HepG2 (cell line): ENCODE measurements at regions not wholly inside any gene's neighbourhood (a gene's known extent, or its start where the extent isn't known, plus 50 kb on each side); places are given as distances from the start of the nearest gene placed in this dataset.

Source experiments
- ATAC-seq: fragments of 200-7000 bp; cut with Tn5 transposase; 3 replicates; pipeline ENCODE4 v1.9.1; 2020; ENCODE audit warnings: mild to moderate bottlenecking, moderate library complexity
- BruUV-seq: library from RNA; stranded (reverse); fragments of 400-500 nt; replicated peaks from 2 replicates; lab custom pipeline; 2021; lab: Mats Ljungman, UMichigan
- CTCF ChIA-PET: fragments of 300-600 bp; formaldehyde crosslinking; extraction: SDS; loops from one replicate; lab custom pipeline; 2021; ENCODE audit warnings: low total read pairs, inconsistent platforms, low intra/inter-chr PET ratio; lab: Yijun Ruan, JAX
- POLR2A ChIA-PET: fragments of 350-600 bp; sonication (Branson Sonifier 250); formaldehyde crosslinking; loops from one replicate; lab custom pipeline; 2020; ENCODE audit warnings: antibody characterized with exemption, inconsistent platforms; lab: Yijun Ruan, JAX
- DNase-seq: peaks from one replicate; pipeline ENCODE4 v3.0.0-alpha.2; 2015; ENCODE audit warnings: low spot score
- FAIRE-seq: peaks from 3 replicates; lab custom pipeline; 2011; peaks lifted over from hg19 to GRCh38; lab: Jason Lieb, UNC
- H2AFZ ChIP-seq: one replicate; pipeline ENCODE4 v1.6.1; 2011; ENCODE audit warnings: low read length, inconsistent platforms
- H3K27ac ChIP-seq: fragments of 300-600 bp; 3 replicates; pipeline ENCODE4 v1.8.0; 2011; ENCODE audit warnings: mixed run types, mild to moderate bottlenecking, mixed read lengths, low read length, inconsistent platforms; ENCODE audit not compliant: insufficient read depth; ENCODE audit errors: extremely low read length
- H3K27me3 ChIP-seq, 2 experiments: fragments of 200-600 bp in 1 of 2; 2 replicates in 1 of 2; 3 replicates in 1 of 2; pipeline versions ENCODE4 v1.6.0 to v1.8.0; 2011; ENCODE audit warnings: low read length in 2 of 2, mild to moderate bottlenecking in 2 of 2, moderate library complexity in 2 of 2, inconsistent platforms in 1 of 2; ENCODE audit not compliant: insufficient read depth in 2 of 2, control insufficient read depth in 1 of 2
- H3K36me3 ChIP-seq, 2 experiments: fragments of 200-600 bp in 1 of 2; replicated peaks in 1 of 2; 2 replicates in 1 of 2; 3 replicates in 1 of 2; pipeline versions ENCODE4 v1.5.1 to v1.8.0; 2011; ENCODE audit warnings: low read length in 2 of 2, inconsistent platforms in 1 of 2; ENCODE audit not compliant: insufficient read depth in 2 of 2, control insufficient read depth in 1 of 2
- H3K4me1 ChIP-seq: 2 replicates; pipeline ENCODE4 v1.5.1; 2012; ENCODE audit warnings: low read length, inconsistent platforms; ENCODE audit not compliant: insufficient read depth
- H3K4me2 ChIP-seq: 2 replicates; pipeline ENCODE4 v1.6.0; 2011; ENCODE audit warnings: low read depth, low read length, inconsistent platforms
- H3K4me3 ChIP-seq, 3 experiments: fragments of 200-600 bp in 1 of 3; sonication (generic), shearing (Covaris generic) in 1 of 3; replicated peaks in 1 of 3; 2 replicates each; pipeline ENCODE4 v1.5.1; 2011 to 2016; ENCODE audit warnings: low read length in 3 of 3, inconsistent platforms in 2 of 3, low read depth in 2 of 3, mild to moderate bottlenecking in 2 of 3, control low read depth in 1 of 3, mixed read lengths in 1 of 3; ENCODE audit not compliant: insufficient read depth in 1 of 3
- H3K79me2 ChIP-seq: one replicate; pipeline ENCODE4 v1.6.1; 2011; ENCODE audit warnings: low read length, inconsistent platforms; ENCODE audit not compliant: insufficient read depth
- H3K9ac ChIP-seq: 2 replicates; pipeline ENCODE4 v1.6.0; 2011; ENCODE audit warnings: mild to moderate bottlenecking, low read depth, low read length, inconsistent platforms; ENCODE audit not compliant: insufficient read depth
- H3K9me3 ChIP-seq: 2 replicates; pipeline ENCODE4 v1.5.1; 2012; ENCODE audit warnings: mild to moderate bottlenecking, low read length
- H4K20me1 ChIP-seq: 2 replicates; pipeline ENCODE4 v1.6.0; 2011; ENCODE audit warnings: inconsistent platforms, mild to moderate bottlenecking, low read length, moderate library complexity; ENCODE audit not compliant: insufficient read depth
- AGO1 ChIP-seq: fragments of 200-400 bp; formaldehyde crosslinking; IDR thresholded peaks from 2 replicates; pipeline ENCODE4 v1.6.1; 2017; ENCODE audit warnings: mild to moderate bottlenecking, low read depth, low read length, moderate library complexity; ENCODE audit not compliant: poor library complexity, severe bottlenecking
- CHCHD3 ChIP-seq: sonication (generic); formaldehyde crosslinking; IDR thresholded peaks from 2 replicates; pipeline ENCODE4 v1.8.0; 2022; ENCODE audit warnings: mild to moderate bottlenecking, missing genetic modification reagents, moderate library complexity
- MIER2 ChIP-seq: IDR thresholded peaks from 2 replicates; pipeline ENCODE4 v1.6.1; 2016; ENCODE audit warnings: missing biosample characterization, missing genetic modification reagents
- MIER3 ChIP-seq: IDR thresholded peaks from 2 replicates; pipeline ENCODE4 v1.6.1; 2016; ENCODE audit warnings: missing compliant biosample characterization, borderline replicate concordance
- ZHX1 ChIP-seq: sonication (generic); formaldehyde crosslinking; IDR thresholded peaks from 2 replicates; pipeline ENCODE4 v1.8.1; 2022; ENCODE audit warnings: low read depth, mild to moderate bottlenecking, missing genetic modification reagents
- ZNF318 ChIP-seq: sonication (generic); formaldehyde crosslinking; IDR thresholded peaks from 2 replicates; pipeline ENCODE4 v1.4.0; 2020; ENCODE audit warnings: mild to moderate bottlenecking, missing genetic modification reagents
- ZNF788 ChIP-seq: sonication (generic); formaldehyde crosslinking; IDR thresholded peaks from 2 replicates; pipeline ENCODE4 v1.5.0; 2020; ENCODE audit warnings: mild to moderate bottlenecking, missing genetic modification reagents, borderline replicate concordance
- WGBS: methylation state at CpG from one replicate; pipeline ENCODE4 v1.1.6; 2017; ENCODE audit warnings: low lambda C conversion rate; 5-methylcytosine and 5-hydroxymethylcytosine counted together
- in situ Hi-C: cut with HindIII; loops from 2 replicates; pipeline ENCODE4 v1.10.0; 2017; ENCODE audit warnings: low pct_unique_long_range_greater_than_20kb; ENCODE audit not compliant: extremely low pct_ligation_motif_present
- intact Hi-C: fragments of 100-400 bp; cut with micrococcal nuclease; formaldehyde crosslinking; loops from one replicate; pipeline ENCODE4 v1.10.0; 2022; ENCODE audit not compliant: unreplicated experiment

GRCh38 chr2:94769733-94770132, 101.5 kb upstream of the TEKT4 start:
- peaks cover 1 to 7% of the 10 kb centered on the region in 2 experiments; a peak in 1 of 5 replicates for H3K27me3 ChIP-seq
- H3K4me3 ChIP-seq: no peak overlapping the region
- CTCF ChIA-PET: no interaction called here
- in situ Hi-C loops (no loop called here), intact Hi-C loops (no loop called here)
- no peak for DNase-seq
- TF ChIP-seq ZHX1 (no peak), ZNF318 (CRISPR knock-in tag) (no peak), CHCHD3 (CRISPR knock-in tag) (no peak), AGO1 (no peak), ZNF788 (CRISPR knock-in tag) (no peak), MIER2 (CRISPR knock-in tag) (no peak), MIER3 (CRISPR knock-in tag) (no peak)
- H3K4me2 ChIP-seq: no peak overlapping the region
- BruUV-seq: no TSS peak
- no peaks in the 10 kb centered on the region for H3K9me3 ChIP-seq
- H3K79me2 ChIP-seq: no peaks in the 10 kb centered on the region
- H3K4me1 ChIP-seq: no peaks in the 10 kb centered on the region
- no peak overlapping the region for H2AFZ ChIP-seq
- H3K9ac ChIP-seq: no peak overlapping the region
- H3K27ac ChIP-seq: no peak overlapping the region
- no peaks in the 10 kb centered on the region for H3K36me3 ChIP-seq
- POLR2A ChIA-PET: no interaction called here
- no peak for ATAC-seq
- FAIRE-seq: no peak
- H4K20me1 ChIP-seq: no peaks in the 10 kb centered on the region
- WGBS: 3% methylated on average over 3 of the region's 3 CpGs
